Dedifferentiated amniotic fluid mesenchymal stem cell (primary cell): ENCODE measurements at regions not wholly inside any gene's neighbourhood (a gene's known extent, or its start where the extent isn't known, plus 50 kb on each side); places are given as distances from the start of the nearest gene placed in this dataset.
"Not testable (repeated sequence)": the region's sequence is repeated elsewhere in the genome, so short reads cannot be mapped to it uniquely, and the experiment has no call there.

Source experiments
- DNase-seq: peaks from one replicate; pipeline ENCODE4 v3.0.0-alpha.2; 2016; ENCODE audit errors: extremely low spot score

- no peak for DNase-seq
These were observed 172.6 kb upstream of the THSD7A start for GRCh38 chr7:12004581-12004980.

- no peak for DNase-seq
These were observed 175.6 kb upstream of the THSD7A start for GRCh38 chr7:12007576-12007975.

- no peak for DNase-seq
These were observed 182.0 kb upstream of the THSD7A start for GRCh38 chr7:12013983-12014382.

- DNase-seq = no peak
These were observed 184.4 kb upstream of the THSD7A start for GRCh38 chr7:12016439-12016838.

GRCh38 chr7:12017046-12017445 is 185.0 kb upstream of the THSD7A start:
- no peak for DNase-seq

GRCh38 chr7:12022011-12022410 is 189.1 kb upstream of the TMEM106B start:
- not testable (repeated sequence) for DNase-seq

- no peak for DNase-seq
These were observed 185.8 kb upstream of the TMEM106B start for GRCh38 chr7:12025246-12025645.

- DNase-seq = no peak
These were observed 182.6 kb upstream of the TMEM106B start for GRCh38 chr7:12028508-12028907.

- no peak for DNase-seq
These were observed 181.0 kb upstream of the TMEM106B start for GRCh38 chr7:12030116-12030515.

- DNase-seq = no peak
These were observed 179.9 kb upstream of the TMEM106B start for GRCh38 chr7:12031186-12031585.

GRCh38 chr7:12031638-12032037 is 179.5 kb upstream of the TMEM106B start:
- DNase-seq = no peak

- no peak for DNase-seq
These were observed 178.9 kb upstream of the TMEM106B start for GRCh38 chr7:12032146-12032545.

- not testable (repeated sequence) for DNase-seq
These were observed 167.6 kb upstream of the TMEM106B start for GRCh38 chr7:12043457-12043856.

GRCh38 chr7:12052211-12052610 is 158.9 kb upstream of the TMEM106B start:
- DNase-seq = no peak

GRCh38 chr7:12053561-12053960 is 157.5 kb upstream of the TMEM106B start:
- DNase-seq = no peak

- DNase-seq = no peak
These were observed 156.3 kb upstream of the TMEM106B start for GRCh38 chr7:12054830-12055229.

- DNase-seq = no peak
These were observed 154.7 kb upstream of the TMEM106B start for GRCh38 chr7:12056381-12056780.

GRCh38 chr7:12056977-12057376 is 154.1 kb upstream of the TMEM106B start:
- DNase-seq = no peak

- DNase-seq = no peak
These were observed 149.0 kb upstream of the TMEM106B start for GRCh38 chr7:12062062-12062461.

GRCh38 chr7:12064586-12065127 is 146.4 kb upstream of the TMEM106B start:
- no peak for DNase-seq

GRCh38 chr7:12066004-12066403 is 145.1 kb upstream of the TMEM106B start:
- no peak for DNase-seq

- DNase-seq = no peak
These were observed 144.6 kb upstream of the TMEM106B start for GRCh38 chr7:12066521-12066920.

GRCh38 chr7:12067156-12067831 is 143.8 kb upstream of the TMEM106B start:
- DNase-seq = peak; percentile 49

GRCh38 chr7:12069757-12070156 is 141.3 kb upstream of the TMEM106B start:
- no peak for DNase-seq
